GM11168 (cell line): ENCODE measurements at regions not wholly inside any gene's neighbourhood (a gene's known extent, or its start where the extent isn't known, plus 50 kb on each side); places are given as distances from the start of the nearest gene placed in this dataset.

Experiments used
- in situ Hi-C: fragments of 300-500 bp; cut with MboI; formaldehyde crosslinking; loops from one replicate; pipeline ENCODE4 v1.12.0; 2022; ENCODE audit warnings: low sequenced_read_pairs; ENCODE audit not compliant: unreplicated experiment

GRCh38 chr15:47987908-47988532 is 132.8 kb upstream of the SLC24A5 start:
- in situ Hi-C loops, result loop anchor here (25.0 kb wide), 1 partner anchor 526 kb away; no protein-coding TSS in a partner anchor

GRCh38 chr15:47988564-47988963 is 132.2 kb upstream of the SLC24A5 start:
- in situ Hi-C loops, result loop anchor here (25.0 kb wide), 1 partner anchor 526 kb away; no protein-coding TSS in a partner anchor

GRCh38 chr15:47990821-47991220 is 130.0 kb upstream of the SLC24A5 start:
- in situ Hi-C loops, result loop anchor here (25.0 kb wide), 1 partner anchor 529 kb away; no protein-coding TSS in a partner anchor

- in situ Hi-C loops, result loop anchor here (25.0 kb wide), 1 partner anchor 529 kb away; no protein-coding TSS in a partner anchor
These were observed 129.4 kb upstream of the SLC24A5 start for GRCh38 chr15:47991357-47991756.

GRCh38 chr15:47993051-47993450 is 127.7 kb upstream of the SLC24A5 start:
- in situ Hi-C loops, result loop anchor here (25.0 kb wide), 1 partner anchor 531 kb away; no protein-coding TSS in a partner anchor

GRCh38 chr15:47997195-47998080 is 123.4 kb upstream of the SLC24A5 start:
- in situ Hi-C loops, result loop anchor here (25.0 kb wide), 1 partner anchor 535 kb away; no protein-coding TSS in a partner anchor

- in situ Hi-C loops, result loop anchor here (25.0 kb wide), 1 partner anchor 536 kb away; no protein-coding TSS in a partner anchor
These were observed 122.2 kb upstream of the SLC24A5 start for GRCh38 chr15:47998619-47999019.

- in situ Hi-C loops, result no loop called here
These were observed 119.3 kb upstream of the SLC24A5 start for GRCh38 chr15:48001393-48002039.

- in situ Hi-C loops, result no loop called here
These were observed 118.0 kb upstream of the SLC24A5 start for GRCh38 chr15:48002767-48003166.

GRCh38 chr15:48003441-48003840 is 117.3 kb upstream of the SLC24A5 start:
- in situ Hi-C loops, result no loop called here

GRCh38 chr15:48005077-48005476 is 115.7 kb upstream of the SLC24A5 start:
- in situ Hi-C loops, result no loop called here

GRCh38 chr15:48006031-48006511 is 114.7 kb upstream of the SLC24A5 start:
- in situ Hi-C loops, result no loop called here

GRCh38 chr15:48010316-48010715 is 110.5 kb upstream of the SLC24A5 start:
- in situ Hi-C loops, result no loop called here

GRCh38 chr15:48012191-48012590 is 108.6 kb upstream of the SLC24A5 start:
- in situ Hi-C loops, result no loop called here

GRCh38 chr15:48016865-48017264 is 103.9 kb upstream of the SLC24A5 start:
- in situ Hi-C loops, result no loop called here

GRCh38 chr15:48017747-48018146 is 103.0 kb upstream of the SLC24A5 start:
- in situ Hi-C loops, result no loop called here

- in situ Hi-C loops, result no loop called here
These were observed 100.6 kb upstream of the SLC24A5 start for GRCh38 chr15:48020166-48020565.

- in situ Hi-C loops, result no loop called here
These were observed 99.3 kb upstream of the SLC24A5 start for GRCh38 chr15:48021336-48022086.

GRCh38 chr15:48025118-48025517 is 95.7 kb upstream of the SLC24A5 start:
- in situ Hi-C loops, result no loop called here

- in situ Hi-C loops, result no loop called here
These were observed 92.1 kb upstream of the SLC24A5 start for GRCh38 chr15:48028712-48029111.
